ENCODE measurements at regions not wholly inside any gene's neighbourhood (a gene's known extent, or its start where the extent isn't known, plus 50 kb on each side); places are given as distances from the start of the nearest gene placed in this dataset.

GRCh38 chr2:234741976-234742375, 209.8 kb upstream of the SH3BP4 start:
- H3K36me3 Mint-ChIP-seq (ENCODE audit: unreplicated experiment), result no peaks in the 10 kb centered on the region
- no peak overlapping the region for H3K4me3 Mint-ChIP-seq (ENCODE audit: unreplicated experiment)
- H3K27ac Mint-ChIP-seq (ENCODE audit: unreplicated experiment), result no peak overlapping the region
- H3K27me3 Mint-ChIP-seq (ENCODE audit: unreplicated experiment), result no peaks in the 10 kb centered on the region
- H3K4me1 Mint-ChIP-seq (ENCODE audit: low read depth, unreplicated experiment), result no peaks in the 10 kb centered on the region
- peaks cover 1% of the 10 kb centered on the region for H3K9me3 Mint-ChIP-seq (ENCODE audit: unreplicated experiment)
- TF ChIP-seq, protein P1, sequence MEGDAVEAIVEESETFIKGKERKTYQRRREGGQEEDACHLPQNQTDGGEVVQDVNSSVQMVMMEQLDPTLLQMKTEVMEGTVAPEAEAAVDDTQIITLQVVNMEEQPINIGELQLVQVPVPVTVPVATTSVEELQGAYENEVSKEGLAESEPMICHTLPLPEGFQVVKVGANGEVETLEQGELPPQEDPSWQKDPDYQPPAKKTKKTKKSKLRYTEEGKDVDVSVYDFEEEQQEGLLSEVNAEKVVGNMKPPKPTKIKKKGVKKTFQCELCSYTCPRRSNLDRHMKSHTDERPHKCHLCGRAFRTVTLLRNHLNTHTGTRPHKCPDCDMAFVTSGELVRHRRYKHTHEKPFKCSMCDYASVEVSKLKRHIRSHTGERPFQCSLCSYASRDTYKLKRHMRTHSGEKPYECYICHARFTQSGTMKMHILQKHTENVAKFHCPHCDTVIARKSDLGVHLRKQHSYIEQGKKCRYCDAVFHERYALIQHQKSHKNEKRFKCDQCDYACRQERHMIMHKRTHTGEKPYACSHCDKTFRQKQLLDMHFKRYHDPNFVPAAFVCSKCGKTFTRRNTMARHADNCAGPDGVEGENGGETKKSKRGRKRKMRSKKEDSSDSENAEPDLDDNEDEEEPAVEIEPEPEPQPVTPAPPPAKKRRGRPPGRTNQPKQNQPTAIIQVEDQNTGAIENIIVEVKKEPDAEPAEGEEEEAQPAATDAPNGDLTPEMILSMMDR (IDR thresholded peaks at IDR 0.05; ENCODE audit: partially characterized antibody, unreplicated experiment), result no peak
- DNase-seq, result no peak

DNA sequence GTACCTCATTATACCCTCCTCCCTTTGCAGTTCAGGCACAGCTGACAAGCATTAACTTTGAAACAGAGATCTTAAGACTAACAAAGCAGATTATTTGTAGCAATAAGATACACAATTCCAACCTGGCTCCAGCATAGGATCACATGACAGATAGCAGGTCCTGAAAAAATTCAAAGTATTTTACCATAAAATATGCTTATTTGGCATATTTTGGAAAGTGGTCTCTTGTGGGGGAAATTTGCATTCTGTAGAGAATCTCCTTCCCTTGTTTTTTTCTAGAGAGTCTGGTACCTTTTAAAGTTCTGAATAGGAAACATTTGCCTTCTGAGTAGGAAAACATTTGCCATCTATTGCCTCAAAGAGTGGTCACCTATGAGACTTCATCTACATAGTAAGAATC, 212.8 kb upstream of the SH3BP4 start:
- Mint-ChIP-seq H3K27me3 (ENCODE audit: unreplicated experiment) (no peaks in the 10 kb centered on the region), H3K9me3 (ENCODE audit: unreplicated experiment) (peaks cover 1% of the 10 kb centered on the region), H3K27ac (ENCODE audit: unreplicated experiment) (no peak overlapping the region), H3K4me3 (ENCODE audit: unreplicated experiment) (no peak overlapping the region), H3K36me3 (ENCODE audit: unreplicated experiment) (peaks cover 5% of the 10 kb centered on the region), H3K4me1 (ENCODE audit: low read depth, unreplicated experiment) (no peaks in the 10 kb centered on the region)
- no peak for DNase-seq
- TF ChIP-seq, protein P1 (IDR thresholded peaks at IDR 0.05; ENCODE audit: partially characterized antibody, unreplicated experiment), result no peak

GRCh38 chr2:234735829-234736228, 216.0 kb upstream of the SH3BP4 start:
- TF ChIP-seq, protein P1 (IDR thresholded peaks at IDR 0.05; ENCODE audit: partially characterized antibody, unreplicated experiment), result no peak
- H3K4me3 Mint-ChIP-seq (ENCODE audit: unreplicated experiment), result no peak overlapping the region
- H3K4me1 Mint-ChIP-seq (ENCODE audit: low read depth, unreplicated experiment), result no peaks in the 10 kb centered on the region
- H3K36me3 Mint-ChIP-seq (ENCODE audit: unreplicated experiment), result peaks cover 5% of the 10 kb centered on the region
- no peak for DNase-seq
- no peaks in the 10 kb centered on the region for H3K27me3 Mint-ChIP-seq (ENCODE audit: unreplicated experiment)
- H3K9me3 Mint-ChIP-seq (ENCODE audit: unreplicated experiment), result peaks cover 1% of the 10 kb centered on the region
- no peak overlapping the region for H3K27ac Mint-ChIP-seq (ENCODE audit: unreplicated experiment)

GRCh38 chr2:234733795-234734600, 217.8 kb upstream of the SH3BP4 start:
- Mint-ChIP-seq H3K4me1 (ENCODE audit: low read depth, unreplicated experiment) (no peaks in the 10 kb centered on the region), H3K27me3 (ENCODE audit: unreplicated experiment) (no peaks in the 10 kb centered on the region), H3K9me3 (ENCODE audit: unreplicated experiment) (no peaks in the 10 kb centered on the region), H3K4me3 (ENCODE audit: unreplicated experiment) (no peak overlapping the region), H3K27ac (ENCODE audit: unreplicated experiment) (no peak overlapping the region), H3K36me3 (ENCODE audit: unreplicated experiment) (peaks cover 5% of the 10 kb centered on the region)
- TF ChIP-seq, protein P1 (IDR thresholded peaks at IDR 0.05; ENCODE audit: partially characterized antibody, unreplicated experiment), result no peak
- no peak for DNase-seq

GRCh38 chr2:234733093-234733489, 218.7 kb upstream of the SH3BP4 start:
- TF ChIP-seq, protein P1 (IDR thresholded peaks at IDR 0.05; ENCODE audit: partially characterized antibody, unreplicated experiment), result no peak
- H3K9me3 Mint-ChIP-seq (ENCODE audit: unreplicated experiment), result no peaks in the 10 kb centered on the region
- H3K4me3 Mint-ChIP-seq (ENCODE audit: unreplicated experiment), result no peak overlapping the region
- peaks cover 5% of the 10 kb centered on the region for H3K36me3 Mint-ChIP-seq (ENCODE audit: unreplicated experiment)
- no peaks in the 10 kb centered on the region for H3K4me1 Mint-ChIP-seq (ENCODE audit: low read depth, unreplicated experiment)
- no peak for DNase-seq
- H3K27ac Mint-ChIP-seq (ENCODE audit: unreplicated experiment), result no peak overlapping the region
- H3K27me3 Mint-ChIP-seq (ENCODE audit: unreplicated experiment), result no peaks in the 10 kb centered on the region

All from glutamatergic neuron (in vitro differentiated cells).